Neural progenitor cell (in vitro differentiated cells): ENCODE measurements at regions not wholly inside any gene's neighbourhood (a gene's known extent, or its start where the extent isn't known, plus 50 kb on each side); places are given as distances from the start of the nearest gene placed in this dataset.

Source experiments
- CTCF ChIP-seq: fragments of 200-600 bp; sonication (generic); IDR thresholded peaks from 2 replicates; pipeline ENCODE4 v1.5.1; 2017; ENCODE audit warnings: antibody characterized with exemption, mild to moderate bottlenecking
- EZH2 ChIP-seq: fragments of 200-600 bp; sonication (generic); IDR thresholded peaks from 2 replicates; pipeline ENCODE4 v1.6.1; 2017; ENCODE audit warnings: antibody characterized with exemption, mild to moderate bottlenecking, moderate library complexity

GRCh38 chr9:89702401-89702800 is 97.6 kb downstream of the GADD45G start:
- TF ChIP-seq CTCF (no peak), EZH2 (no peak)
